ENCODE measurements at regions not wholly inside any gene's neighbourhood (a gene's known extent, or its start where the extent isn't known, plus 50 kb on each side); places are given as distances from the start of the nearest gene placed in this dataset.

GRCh38 chr11:109945626-109946321 lies 147.4 kb upstream of the ZC3H12C start:
- TF ChIP-seq POLR2AphosphoS5 (IDR thresholded peaks at IDR 0.05; ENCODE audit: low read depth, low read length), result no peak
- no peak for TF ChIP-seq CTCF (IDR thresholded peaks at IDR 0.05)

Data from Panc1 (cell line).